GM19463 (cell line): ENCODE measurements at regions not wholly inside any gene's neighbourhood (a gene's known extent, or its start where the extent isn't known, plus 50 kb on each side); places are given as distances from the start of the nearest gene placed in this dataset.

Source experiments
- ATAC-seq: cut with Tn5 transposase; IDR thresholded peaks from one replicate; pipeline ENCODE4 v1.9.1; 2021; ENCODE audit warnings: mild to moderate bottlenecking, moderate library complexity; ENCODE audit not compliant: unreplicated experiment

DNA sequence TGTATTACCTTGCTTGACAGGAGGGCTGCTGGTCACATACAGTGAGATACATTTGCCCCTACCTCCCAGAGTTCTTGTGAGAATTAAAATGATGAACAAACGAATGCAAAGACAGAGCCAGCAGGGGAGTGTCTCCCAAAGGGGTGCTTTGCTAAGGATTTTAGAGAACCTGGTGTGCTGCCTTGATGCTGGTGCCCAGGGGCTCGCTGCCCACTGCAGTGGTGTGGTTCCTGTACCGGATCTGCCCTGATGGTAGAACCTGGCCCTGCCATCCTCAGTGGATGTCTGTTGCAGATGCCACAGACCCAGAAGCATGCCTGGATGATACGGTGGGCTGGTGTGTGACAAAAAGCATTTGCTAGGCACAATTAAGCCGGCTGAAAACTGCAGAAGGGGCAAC lies 414.8 kb upstream of the HS6ST1 start:
- no peak for ATAC-seq

DNA sequence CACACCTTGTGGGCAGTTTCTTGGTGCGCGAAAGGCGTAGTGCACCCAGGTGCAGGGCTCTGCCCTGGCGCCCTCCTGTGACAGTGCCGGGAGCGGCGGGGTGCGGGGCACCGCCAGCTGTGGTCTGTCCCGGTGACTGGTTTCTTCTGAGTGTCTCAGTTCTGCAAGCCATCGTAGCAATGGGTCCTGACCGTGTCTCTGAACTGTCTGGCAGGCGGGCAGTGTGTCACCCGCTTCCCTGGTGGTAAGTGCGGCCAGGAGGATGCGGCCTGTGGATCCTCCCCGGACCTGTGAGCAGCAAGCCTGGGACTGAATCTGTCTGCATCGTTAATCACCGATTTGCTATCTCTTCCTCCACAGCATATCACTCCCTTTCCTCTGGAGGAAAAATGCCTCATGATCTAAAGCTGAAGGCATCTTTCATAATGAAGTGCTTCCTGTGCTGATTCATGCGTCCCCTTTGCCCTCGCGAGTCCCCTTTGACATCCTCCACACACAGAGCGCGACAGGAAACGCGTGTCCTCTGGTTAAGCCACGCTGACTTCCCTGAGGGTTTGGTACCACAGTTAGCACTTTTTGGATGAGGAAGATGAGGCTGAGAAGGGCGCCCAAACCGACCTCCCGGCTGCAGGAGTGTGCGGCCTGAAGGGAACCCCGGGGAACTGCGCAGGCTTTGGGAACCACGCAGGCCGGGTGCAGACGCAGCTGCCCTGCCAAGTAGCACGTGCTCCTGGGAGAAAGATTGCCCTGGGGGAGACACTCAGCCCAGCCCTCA lies 416.0 kb upstream of the HS6ST1 start:
- ATAC-seq: peak; percentile 49

DNA sequence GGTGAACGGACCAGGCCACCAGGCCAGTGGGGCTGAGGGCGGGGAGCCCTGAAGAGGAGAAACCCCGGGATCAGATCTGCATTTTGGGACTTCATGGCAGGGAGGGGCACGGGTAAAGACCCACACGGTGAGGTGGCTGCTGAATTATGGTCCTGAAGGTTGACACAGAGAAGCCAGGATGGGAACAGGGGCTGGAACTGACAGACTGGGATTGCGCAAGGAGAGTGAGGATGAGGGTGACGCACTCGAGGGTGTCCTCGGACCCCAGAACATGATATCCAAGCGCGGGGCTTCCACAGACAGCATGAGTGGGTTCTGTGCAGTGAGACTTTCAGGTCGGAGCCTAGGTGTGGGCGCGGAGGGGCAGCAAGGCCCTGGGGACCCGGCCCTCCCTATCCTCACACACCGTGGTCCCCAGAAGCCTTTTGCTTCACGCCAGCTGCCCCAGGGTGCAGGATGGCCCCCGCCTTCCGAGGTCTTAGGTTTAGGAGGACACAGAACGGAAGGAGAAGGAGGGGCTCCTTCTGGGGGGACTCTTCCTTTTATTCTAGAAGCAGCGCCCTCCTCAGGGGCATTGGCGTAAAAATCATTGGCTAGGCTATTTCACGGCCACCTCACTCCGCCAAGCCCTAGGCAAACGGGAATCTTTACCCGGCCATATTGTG lies 416.8 kb upstream of the HS6ST1 start:
- no peak for ATAC-seq

DNA sequence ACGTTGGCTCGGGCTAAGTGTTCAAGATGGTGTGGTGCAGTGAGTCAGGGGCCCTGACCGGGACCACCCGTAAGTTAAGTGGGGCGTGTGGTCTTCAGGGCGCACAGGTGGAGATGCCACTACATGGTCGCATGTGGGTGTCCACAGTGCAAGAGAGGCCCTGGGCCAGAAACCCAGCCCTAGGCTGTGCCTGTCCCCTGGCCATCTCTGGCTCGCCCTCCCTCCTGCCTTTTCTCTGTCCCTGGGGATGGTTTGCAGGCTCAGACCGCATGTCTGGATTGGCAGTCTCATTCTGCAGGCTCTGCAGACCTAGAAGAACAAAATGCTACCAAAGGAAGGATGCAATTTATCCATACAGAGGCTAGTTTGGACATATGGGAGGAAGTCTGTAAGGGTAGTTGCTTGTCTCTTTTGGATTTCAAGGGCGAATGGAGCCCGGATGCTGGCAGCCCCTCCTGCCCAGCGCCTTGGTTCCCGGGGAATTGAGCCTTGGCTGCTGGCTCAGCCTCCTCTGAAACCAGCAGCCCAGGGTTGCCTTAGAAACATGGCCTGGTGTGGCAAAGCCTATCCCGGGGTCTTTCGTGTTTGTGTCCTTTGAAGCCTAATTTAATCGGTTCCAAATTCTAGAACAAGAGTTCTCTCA lies 417.5 kb upstream of the HS6ST1 start:
- ATAC-seq: no peak

DNA sequence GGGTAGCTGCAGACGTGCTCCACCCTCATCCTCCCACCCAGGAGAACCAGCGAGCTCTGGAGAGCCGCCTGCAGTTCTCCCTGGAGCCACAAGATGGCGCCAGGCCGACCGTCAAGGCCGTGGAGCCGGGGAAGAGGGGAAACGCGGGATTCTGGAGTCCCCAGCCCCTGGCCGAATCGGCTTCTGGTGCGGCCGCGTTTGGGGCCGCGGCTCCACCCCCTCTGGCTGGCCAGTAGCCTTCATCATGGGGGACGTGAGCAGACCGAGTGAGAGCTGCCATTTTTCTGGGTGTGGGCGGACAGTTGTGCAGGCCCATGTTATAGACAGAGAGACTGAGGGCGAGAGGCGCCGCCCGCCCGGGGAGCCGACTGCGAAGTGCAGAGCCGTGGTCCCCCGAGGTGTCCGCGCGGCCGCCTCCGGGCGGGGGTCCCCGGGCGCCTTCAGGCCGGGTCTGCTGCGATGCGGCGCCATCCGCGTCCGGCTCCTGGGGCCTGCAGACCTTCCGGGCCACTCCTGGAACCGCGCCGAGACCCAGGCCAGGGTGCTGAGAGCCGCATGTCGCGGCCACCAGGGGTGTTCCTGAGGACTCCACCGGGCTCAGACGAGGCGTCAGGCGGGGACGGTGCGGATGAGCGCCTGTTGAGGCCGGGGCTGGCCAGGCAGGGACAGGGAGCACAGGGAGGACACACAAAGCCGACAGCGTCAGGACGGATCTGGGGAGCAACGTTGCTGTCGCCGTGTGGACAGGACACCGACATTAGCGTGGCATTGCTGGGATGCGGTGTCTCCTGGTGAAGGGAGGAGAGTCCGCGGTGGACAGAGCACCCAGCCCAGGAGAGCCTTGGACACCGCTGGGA lies 418.2 kb upstream of the HS6ST1 start:
- peak; percentile 38 for ATAC-seq

DNA sequence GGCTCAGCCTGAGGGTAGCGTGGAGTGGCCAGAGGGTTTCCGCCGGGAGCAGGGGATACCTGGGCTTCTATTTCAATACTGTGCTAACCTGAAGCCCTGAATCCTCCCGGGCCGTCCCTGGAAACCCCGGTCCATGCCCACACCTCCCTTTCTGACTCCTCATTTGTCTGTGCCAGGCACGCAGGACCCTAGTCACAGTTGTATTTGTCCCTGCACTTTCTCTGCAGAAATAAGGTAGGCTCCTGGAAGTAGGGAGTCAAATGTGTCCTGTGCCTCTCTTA lies 418.8 kb upstream of the HS6ST1 start:
- ATAC-seq: no peak

DNA sequence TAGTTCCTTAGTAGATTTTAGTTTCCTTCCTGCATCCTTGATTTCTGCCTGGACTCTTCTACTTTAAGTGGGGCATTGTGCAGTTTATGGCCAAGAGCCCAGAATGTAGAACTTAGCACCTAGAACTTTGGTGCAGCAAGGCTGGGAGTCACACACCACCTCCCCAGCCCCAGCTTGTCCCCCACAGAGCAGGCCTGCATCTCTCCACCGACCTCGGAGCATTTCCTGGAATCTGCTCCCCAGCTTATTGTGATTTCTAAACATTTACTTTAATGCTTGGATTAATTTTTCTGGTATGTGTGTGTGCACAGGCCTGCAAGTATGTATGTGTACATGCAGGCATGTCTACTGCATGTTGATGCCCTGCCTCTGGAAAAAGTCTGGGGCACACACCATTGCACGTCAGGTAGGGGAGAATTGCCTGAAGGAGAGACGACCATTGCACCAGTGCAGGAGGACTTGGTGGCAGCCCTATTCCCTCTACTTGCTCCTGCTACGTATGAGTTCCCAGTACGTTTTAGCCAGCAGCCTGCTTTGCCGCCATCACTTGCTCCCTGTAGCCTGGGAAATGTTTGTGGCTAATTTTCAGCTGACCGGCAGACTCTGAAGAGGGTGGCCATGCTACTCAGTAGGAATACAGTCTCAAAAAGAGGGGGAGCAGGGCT lies 419.9 kb upstream of the HS6ST1 start:
- ATAC-seq: no peak

DNA sequence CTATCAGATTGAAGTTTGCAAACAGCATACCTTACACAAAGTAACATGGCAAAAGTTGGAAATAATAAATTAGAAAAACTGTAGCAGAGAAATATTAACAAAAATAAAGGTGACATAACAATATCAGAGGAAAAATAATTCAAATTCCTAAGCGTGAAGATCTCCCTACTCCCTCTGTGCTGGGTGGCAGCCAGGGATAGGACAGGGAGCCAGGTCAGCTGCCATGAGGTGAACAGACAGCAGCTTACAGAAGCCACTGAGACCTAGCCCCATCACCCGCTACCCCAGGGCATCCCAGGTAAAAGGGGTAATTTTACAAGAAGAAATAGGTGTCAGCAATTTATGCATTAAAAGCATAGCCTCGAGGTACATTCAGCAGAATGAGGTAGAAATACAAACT lies 423.8 kb upstream of the HS6ST1 start:
- ATAC-seq: no peak

DNA sequence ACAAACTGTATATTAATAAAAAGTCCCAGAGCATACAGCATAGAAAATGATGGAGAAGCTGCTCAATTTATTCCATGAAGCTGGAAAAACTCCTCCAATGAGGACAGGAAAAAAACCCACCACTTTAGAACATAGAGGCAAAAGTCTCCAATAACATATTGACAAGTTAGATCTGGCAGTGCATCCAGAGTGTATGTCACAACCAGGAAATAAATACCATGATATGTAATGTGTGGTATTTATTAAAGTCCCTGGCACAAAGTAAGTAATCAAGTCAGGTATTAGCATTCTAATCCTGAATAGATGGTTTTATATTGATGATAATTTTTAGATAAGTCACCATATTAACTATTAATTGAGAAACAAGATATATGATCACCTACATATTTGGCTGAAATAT lies 427.3 kb upstream of the HS6ST1 start:
- no peak for ATAC-seq

DNA sequence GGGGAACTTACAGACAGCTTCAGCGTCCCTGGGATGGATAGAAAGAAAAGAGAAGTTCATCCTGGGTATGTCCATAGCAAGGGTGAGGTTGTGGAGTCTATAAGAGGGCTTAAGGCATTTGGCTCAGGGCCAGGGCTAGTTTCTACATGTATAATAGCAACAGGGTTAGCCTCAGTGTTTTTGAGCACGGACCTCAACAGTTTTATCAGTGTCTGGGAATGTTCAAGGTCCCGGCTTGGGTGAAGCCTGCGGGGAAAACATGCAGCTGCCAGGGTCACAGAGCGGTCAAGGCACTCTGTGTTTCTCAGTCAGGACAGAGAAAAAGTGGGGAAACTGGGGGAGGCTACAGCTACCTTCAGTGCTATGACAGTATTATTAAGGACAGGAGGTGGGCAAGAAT lies 427.7 kb upstream of the HS6ST1 start:
- ATAC-seq: no peak

DNA sequence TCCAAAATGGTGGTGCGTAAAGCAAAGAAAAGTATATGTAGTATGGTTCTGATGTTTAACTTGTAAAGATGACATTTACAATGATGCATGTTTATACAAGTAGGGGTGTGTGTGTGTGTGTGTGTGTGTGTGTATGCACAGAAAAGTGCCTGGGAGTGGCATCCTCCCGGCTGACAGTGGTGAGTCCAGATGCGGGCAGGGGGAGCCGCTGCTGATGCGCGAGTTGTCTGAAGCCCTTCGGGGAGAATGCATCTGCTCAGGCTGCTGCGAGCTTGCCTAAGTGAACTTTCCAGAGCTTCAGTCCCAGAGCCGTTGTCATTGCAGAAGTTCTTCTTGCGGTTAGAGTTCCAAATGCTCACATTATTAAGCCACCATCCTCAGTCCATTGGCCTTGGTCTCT lies 429.7 kb upstream of the HS6ST1 start:
- ATAC-seq: no peak

DNA sequence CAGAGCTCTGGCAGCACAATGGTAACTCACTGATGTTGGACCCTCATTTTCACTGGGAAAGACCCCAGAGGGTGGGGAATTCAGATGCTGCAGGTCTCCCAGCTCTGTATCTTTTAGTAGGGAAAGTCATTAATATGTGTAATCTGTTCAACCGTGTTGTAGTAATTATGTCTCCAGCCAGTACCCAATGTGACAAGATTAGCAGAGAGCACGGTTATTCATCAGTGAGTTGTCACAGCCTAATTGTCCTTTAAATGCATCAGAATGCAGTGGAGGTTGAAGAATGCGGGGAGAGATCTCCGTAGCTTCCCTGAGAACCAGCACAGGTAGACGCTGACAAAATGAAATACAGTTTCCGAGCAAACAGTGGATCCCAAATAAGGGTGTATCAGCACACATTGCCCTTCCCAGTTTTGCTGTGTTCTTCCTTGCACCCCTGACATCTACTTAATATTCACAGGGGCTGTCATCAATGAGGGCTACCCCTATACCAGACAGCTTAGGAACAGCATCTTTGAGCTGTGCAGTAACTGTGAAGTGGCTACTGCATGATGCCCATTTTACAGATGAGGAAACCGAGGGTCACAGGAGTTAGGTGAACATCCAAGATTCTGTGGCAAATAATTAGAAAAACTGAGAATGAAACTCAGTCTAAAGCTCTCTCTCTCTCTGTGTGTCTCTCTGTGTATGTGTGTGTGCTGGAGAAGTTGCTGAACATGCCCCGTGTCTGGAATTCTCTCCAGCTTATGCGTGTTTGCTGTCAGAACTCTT lies 430.4 kb upstream of the HS6ST1 start:
- no peak for ATAC-seq

DNA sequence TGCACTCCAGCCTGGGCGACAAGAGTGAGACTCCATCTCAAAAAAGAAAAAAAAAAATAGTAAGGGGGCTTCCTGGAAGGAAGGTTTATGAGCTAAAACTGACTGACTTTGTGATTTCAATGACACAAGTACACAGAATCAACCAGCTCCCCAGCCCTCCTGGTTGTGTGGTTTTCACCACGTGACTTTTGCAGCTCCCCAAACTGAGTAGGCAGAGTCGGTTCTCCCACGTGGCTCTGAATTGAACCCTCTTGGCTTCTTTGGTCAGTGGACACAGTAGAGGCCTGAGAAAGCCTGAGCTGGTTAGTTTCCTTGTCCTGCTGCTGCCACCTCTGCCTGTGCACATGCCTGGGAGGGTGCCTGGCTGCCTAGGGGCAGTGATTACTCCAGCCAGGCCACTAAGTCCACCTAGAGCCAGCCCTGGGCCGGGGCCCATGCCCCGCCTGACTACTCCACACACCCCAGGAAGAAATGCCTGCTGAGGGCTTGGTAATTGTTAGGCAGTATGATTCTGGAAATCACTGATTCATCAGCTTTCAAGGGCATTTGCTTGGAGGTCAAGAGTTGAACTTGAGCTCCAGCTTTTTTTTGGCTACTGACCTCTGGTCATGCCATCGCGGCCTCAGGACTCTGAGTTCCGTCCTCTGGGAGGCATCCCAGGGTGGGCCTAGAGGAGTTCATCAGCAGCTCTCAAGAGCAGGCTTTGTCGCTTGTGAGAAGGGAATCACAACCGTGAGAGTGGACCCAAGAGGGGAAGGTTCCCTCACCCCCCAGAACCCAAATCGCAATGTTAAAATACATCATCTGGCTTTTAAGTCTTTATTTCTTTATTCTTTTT lies 431.9 kb upstream of the HS6ST1 start:
- no peak for ATAC-seq

DNA sequence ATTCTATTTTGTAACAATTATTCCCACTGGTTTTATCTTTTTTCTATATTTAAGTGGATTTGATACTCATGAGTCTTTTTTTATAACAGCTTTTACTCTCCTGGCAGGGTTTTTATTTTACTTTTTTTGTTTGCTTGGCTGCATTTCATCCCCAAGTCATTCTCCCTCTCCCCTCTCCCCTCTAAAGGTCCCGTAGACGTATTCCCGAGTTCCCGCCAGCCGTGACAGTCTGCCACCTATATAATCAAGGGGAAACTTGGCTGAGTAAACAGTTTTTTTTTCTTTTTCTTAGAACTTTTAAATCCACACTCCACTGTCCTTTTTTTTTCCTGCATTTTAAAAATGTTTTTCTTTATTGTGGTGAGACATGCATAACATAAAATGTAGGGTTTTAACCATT lies 433.1 kb upstream of the HS6ST1 start:
- no peak for ATAC-seq

DNA sequence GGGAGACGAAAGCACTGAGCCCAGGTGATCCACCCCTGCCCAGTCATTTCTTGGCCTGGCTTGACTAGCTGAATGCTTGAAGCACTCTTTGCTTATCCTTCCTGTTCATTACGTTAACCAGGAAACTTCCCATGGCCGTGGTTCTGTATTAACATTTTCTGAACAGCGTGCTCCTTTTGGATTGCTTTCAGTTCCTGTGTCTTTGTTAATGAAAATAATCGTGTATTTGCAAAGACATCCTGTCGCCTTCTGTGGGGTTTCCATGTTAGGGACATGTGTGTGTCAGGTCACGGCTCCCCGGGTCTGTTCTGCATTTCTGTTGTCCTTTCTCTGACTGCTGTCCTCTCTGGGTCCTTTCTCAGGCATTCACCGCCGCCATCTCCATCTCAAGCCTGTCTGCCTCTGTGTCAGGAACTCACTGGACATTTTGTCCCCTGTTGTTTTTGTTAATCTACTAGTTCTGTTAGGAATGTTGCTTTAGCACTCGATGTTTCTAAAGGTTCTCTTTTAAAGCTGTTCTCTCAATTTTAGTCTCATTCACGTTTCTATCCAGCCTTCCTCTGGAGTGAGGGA lies 434.1 kb upstream of the HS6ST1 start:
- ATAC-seq: no peak

DNA sequence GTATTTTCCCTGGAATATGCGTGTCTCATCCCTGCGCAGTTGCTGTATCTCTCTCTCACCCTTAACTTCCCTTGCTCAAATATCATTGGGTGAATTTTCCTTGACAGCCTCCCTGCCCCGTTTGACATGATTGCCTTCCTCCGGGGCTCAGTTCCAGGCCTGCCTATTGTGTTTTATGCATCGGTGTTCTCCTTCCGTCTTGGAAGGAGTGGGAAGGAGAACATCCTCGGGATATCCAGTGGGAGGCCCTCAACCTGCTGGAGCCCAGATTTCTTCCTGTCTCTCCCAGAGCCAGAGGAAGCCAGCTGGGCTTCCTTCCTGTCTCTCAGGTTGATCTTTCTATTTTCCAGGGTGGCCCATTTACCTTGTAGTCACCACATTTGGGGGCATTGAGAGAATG lies 434.7 kb upstream of the HS6ST1 start:
- ATAC-seq: no peak

DNA sequence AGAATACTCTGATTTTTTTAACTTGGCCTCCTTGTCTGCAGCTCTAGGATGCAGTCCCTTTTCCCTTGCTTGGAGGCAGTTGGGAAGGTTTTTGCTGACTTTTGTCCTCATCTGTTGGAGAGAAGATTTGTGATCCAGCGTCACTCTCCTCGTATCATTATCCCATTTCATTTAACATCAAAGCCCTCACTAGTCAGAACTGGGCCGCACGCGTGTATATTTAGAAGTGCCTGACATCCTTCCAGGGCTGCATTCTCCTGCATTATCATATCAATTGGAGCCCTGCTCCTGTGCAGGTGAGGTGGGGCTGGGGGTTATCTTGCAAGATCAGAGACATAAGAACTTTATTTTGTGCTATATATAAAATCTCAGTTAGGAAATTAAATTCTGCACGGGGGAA lies 435.1 kb upstream of the HS6ST1 start:
- ATAC-seq: no peak

DNA sequence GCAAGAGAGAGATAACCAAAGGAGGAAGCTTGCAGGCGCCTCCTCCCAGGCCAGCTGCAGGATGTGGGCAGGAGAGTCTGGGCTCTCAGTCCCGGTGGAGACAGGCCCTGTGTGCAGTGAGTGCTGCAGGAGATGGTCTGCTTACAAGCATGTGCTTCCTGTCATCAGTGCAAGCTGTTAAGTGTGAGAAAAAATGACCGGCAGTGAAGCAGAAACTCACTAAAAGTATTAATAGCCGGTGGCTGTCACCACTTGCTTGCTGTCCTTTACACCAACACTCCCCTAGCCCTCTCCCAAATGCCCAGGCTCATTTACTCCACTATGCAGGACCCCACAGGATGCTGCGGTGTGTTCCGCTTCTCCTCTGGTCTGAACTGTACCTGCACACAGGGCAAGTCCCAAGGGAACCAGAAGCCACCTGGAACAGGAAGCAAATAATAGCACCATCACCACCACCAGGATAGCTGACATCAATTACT lies 435.6 kb upstream of the HS6ST1 start:
- peak; percentile 81 for ATAC-seq
